Natural killer cell (primary cell): ENCODE measurements at regions not wholly inside any gene's neighbourhood (a gene's known extent, or its start where the extent isn't known, plus 50 kb on each side); places are given as distances from the start of the nearest gene placed in this dataset.

ENCODE experiments used
- ATAC-seq, 3 donors: fragments of 150-1000 bp in 2 of 3; fragments of 200-7000 bp in 1 of 3; cut with Tn5 transposase; 1 replicate in 1 of 3; 2 replicates in 2 of 3; pipeline ENCODE4 v1.10.0; 2021; ENCODE audit warnings: mild to moderate bottlenecking in 2 of 3, moderate library complexity in 2 of 3
- DNase-seq, 2 donors: peaks; one replicate each; pipeline versions ENCODE4 v3.0.0 to v3.0.0-alpha.2; 2013 to 2021; ENCODE audit warnings: mixed read lengths in 1 of 2
- H3K27ac ChIP-seq: one replicate; pipeline ENCODE4 v1.5.1; 2013; ENCODE audit warnings: mild to moderate bottlenecking, low read length
- H3K27me3 ChIP-seq: one replicate; pipeline ENCODE4 v1.6.1; 2013; ENCODE audit warnings: low read length; ENCODE audit not compliant: control insufficient read depth, insufficient read depth
- H3K36me3 ChIP-seq: one replicate; pipeline ENCODE4 v1.6.1; 2013; ENCODE audit warnings: low read length; ENCODE audit not compliant: control insufficient read depth, insufficient read depth
- H3K4me1 ChIP-seq: one replicate; pipeline ENCODE4 v1.6.1; 2013; ENCODE audit warnings: low read length; ENCODE audit not compliant: control insufficient read depth, insufficient read depth
- H3K4me3 ChIP-seq: one replicate; pipeline ENCODE4 v1.5.1; 2013; ENCODE audit warnings: low read length
- H3K9me3 ChIP-seq: one replicate; pipeline ENCODE4 v1.6.1; 2013; ENCODE audit warnings: low read length; ENCODE audit not compliant: control insufficient read depth, insufficient read depth
- H3K27ac Mint-ChIP-seq, 2 donors: one replicate each; pipeline ENCODE4 v1.8.0; 2022; ENCODE audit warnings: mild to moderate bottlenecking in 2 of 2, mixed read lengths in 2 of 2, moderate library complexity in 1 of 2
- H3K27me3 Mint-ChIP-seq, 2 donors: one replicate each; pipeline ENCODE4 v1.8.0; 2022; ENCODE audit warnings: low read depth in 2 of 2, mixed read lengths in 2 of 2
- H3K36me3 Mint-ChIP-seq: one replicate; pipeline ENCODE4 v1.8.0; 2022; ENCODE audit warnings: mixed read lengths
- H3K4me1 Mint-ChIP-seq, 2 donors: one replicate each; pipeline ENCODE4 v1.8.0; 2022; ENCODE audit warnings: mixed read lengths in 2 of 2
- H3K4me3 Mint-ChIP-seq: one replicate; pipeline ENCODE4 v1.8.0; 2022; ENCODE audit warnings: mild to moderate bottlenecking, moderate library complexity, mixed read lengths
- H3K9me3 Mint-ChIP-seq, 2 donors: one replicate each; pipeline ENCODE4 v1.8.0; 2022; ENCODE audit warnings: mixed read lengths in 2 of 2
- WGBS: methylation state at CpG from one replicate; pipeline ENCODE4 v1.1.7; 2013; ENCODE audit warnings: missing lambda C conversion rate; ENCODE audit not compliant: insufficient coverage; 5-methylcytosine and 5-hydroxymethylcytosine counted together
- intact Hi-C: fragments of 100-400 bp; cut with micrococcal nuclease; formaldehyde crosslinking; loops from one replicate; pipeline ENCODE4 v1.14.2; 2022
- TF ChIP-seq, protein P1 (sequence below): fragments of 200-600 bp; IDR thresholded peaks from one replicate; pipeline ENCODE4 v1.8.0; 2022; ENCODE audit warnings: antibody characterized with exemption

DNA sequence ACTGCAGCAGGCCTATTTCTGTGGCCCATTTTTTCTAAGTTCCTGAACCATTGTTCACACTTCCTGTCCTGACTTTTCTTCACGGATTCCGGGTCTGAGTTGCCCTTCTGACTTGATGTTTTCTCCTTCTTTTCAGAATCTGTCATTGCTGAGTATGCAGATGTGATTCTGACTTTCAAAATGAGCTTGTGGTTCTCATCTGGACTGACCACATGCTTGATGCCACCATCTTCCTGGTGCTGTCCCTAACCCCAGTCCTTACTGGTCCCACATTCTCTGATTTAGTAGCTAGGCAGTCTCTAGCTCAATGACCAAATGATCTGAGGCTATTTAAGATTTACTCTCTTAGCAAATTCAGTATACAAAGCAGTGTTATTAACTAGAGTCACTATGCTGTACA is 822.3 kb upstream of the TENM3 start:
- Histone ChIP-seq H3K36me3 (no peaks in the 10 kb centered on the region), H3K4me3 (no peak overlapping the region), H3K9me3 (peaks cover 7% of the 10 kb centered on the region), H3K27ac (no peak overlapping the region), H3K4me1 (no peaks in the 10 kb centered on the region), H3K27me3 (no peaks in the 10 kb centered on the region)
- Mint-ChIP-seq H3K4me3 (no peak overlapping the region), H3K36me3 (no peaks in the 10 kb centered on the region), H3K4me1 (no peaks in the 10 kb centered on the region), H3K9me3 (peaks cover 12 to 21% of the 10 kb centered on the region in 2 donors), H3K27ac (no peak overlapping the region), H3K27me3 (no peaks in the 10 kb centered on the region)
- ATAC-seq (no peak), DNase-seq (no peak)
- intact Hi-C loops, result no loop called here
- TF ChIP-seq, protein P1, sequence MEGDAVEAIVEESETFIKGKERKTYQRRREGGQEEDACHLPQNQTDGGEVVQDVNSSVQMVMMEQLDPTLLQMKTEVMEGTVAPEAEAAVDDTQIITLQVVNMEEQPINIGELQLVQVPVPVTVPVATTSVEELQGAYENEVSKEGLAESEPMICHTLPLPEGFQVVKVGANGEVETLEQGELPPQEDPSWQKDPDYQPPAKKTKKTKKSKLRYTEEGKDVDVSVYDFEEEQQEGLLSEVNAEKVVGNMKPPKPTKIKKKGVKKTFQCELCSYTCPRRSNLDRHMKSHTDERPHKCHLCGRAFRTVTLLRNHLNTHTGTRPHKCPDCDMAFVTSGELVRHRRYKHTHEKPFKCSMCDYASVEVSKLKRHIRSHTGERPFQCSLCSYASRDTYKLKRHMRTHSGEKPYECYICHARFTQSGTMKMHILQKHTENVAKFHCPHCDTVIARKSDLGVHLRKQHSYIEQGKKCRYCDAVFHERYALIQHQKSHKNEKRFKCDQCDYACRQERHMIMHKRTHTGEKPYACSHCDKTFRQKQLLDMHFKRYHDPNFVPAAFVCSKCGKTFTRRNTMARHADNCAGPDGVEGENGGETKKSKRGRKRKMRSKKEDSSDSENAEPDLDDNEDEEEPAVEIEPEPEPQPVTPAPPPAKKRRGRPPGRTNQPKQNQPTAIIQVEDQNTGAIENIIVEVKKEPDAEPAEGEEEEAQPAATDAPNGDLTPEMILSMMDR, result no peak
- WGBS, result 60% methylated on average over 2 of the region's 2 CpGs

DNA sequence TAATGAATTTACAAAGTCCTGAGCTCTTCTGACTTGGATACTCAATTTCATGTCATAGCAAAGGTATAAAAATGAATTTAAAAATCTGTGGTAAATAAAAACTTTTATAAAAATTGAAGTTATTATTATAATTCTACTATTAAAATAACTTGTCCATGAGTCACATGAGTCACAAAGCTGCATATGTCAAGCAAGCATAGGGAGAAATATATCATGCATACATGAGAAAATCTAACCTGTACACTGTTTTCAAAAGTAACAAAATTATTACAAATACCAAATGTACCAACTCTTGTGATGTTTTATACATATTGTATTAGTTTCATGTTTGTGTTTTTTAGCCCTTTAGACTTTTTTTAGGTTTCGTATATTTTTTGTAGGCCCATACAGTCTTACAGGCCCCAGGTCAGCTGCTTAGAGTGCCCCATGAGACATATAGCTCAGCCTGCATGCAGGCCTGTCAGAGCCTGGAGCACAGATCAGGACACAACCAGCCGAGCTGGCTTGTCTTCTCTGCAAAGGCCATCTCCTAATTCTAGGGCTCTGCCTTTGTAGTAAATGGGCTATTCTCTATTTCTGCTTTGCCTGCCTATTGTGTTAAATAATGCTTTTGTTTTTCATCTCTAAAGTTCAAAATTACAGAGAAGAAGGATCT is 818.7 kb upstream of the TENM3 start:
- Histone ChIP-seq H3K9me3 (peaks cover 7% of the 10 kb centered on the region), H3K27ac (no peak overlapping the region), H3K36me3 (no peaks in the 10 kb centered on the region), H3K4me3 (no peak overlapping the region), H3K4me1 (no peaks in the 10 kb centered on the region), H3K27me3 (no peaks in the 10 kb centered on the region)
- TF ChIP-seq, protein P1, result no peak
- Mint-ChIP-seq H3K36me3 (no peaks in the 10 kb centered on the region), H3K27me3 (no peaks in the 10 kb centered on the region), H3K4me3 (no peak overlapping the region), H3K27ac (no peak overlapping the region), H3K4me1 (no peaks in the 10 kb centered on the region), H3K9me3 (peaks cover 14 to 20% of the 10 kb centered on the region in 2 donors)
- ATAC-seq, result no peak
- intact Hi-C loops, result no loop called here
- WGBS, result 81% methylated on average over 2 of the region's 2 CpGs
- no peak for DNase-seq

DNA sequence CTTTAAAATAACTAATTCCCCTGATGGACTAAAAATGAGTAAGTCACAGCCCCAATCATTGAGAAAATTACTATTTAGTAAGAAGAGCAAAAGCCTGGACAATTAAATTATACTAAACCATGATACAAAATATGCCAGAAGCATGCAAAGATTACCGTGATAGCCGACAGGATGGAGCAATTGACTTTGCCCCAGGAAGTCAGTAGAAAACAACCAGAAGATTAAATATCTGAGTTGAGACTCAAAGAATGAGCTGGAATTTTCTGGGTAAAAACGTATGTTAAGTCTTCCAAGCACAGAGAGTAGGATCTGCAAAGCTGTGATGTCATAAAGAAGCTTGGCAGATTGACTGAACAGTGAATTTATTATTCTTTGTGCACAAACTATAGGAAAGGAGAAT is 816.1 kb upstream of the TENM3 start:
- Histone ChIP-seq H3K9me3 (peaks cover 4% of the 10 kb centered on the region), H3K27ac (no peak overlapping the region), H3K4me3 (no peak overlapping the region), H3K27me3 (no peaks in the 10 kb centered on the region), H3K36me3 (no peaks in the 10 kb centered on the region), H3K4me1 (no peaks in the 10 kb centered on the region)
- Mint-ChIP-seq H3K4me1 (no peaks in the 10 kb centered on the region), H3K27me3 (no peaks in the 10 kb centered on the region), H3K27ac (no peak overlapping the region), H3K36me3 (no peaks in the 10 kb centered on the region), H3K4me3 (no peak overlapping the region), H3K9me3 (peaks cover 12 to 22% of the 10 kb centered on the region in 2 donors)
- TF ChIP-seq, protein P1, result no peak
- no peak for ATAC-seq
- intact Hi-C loops, result no loop called here
- no peak for DNase-seq
- 87% methylated on average over 3 of the region's 3 CpGs for WGBS

DNA sequence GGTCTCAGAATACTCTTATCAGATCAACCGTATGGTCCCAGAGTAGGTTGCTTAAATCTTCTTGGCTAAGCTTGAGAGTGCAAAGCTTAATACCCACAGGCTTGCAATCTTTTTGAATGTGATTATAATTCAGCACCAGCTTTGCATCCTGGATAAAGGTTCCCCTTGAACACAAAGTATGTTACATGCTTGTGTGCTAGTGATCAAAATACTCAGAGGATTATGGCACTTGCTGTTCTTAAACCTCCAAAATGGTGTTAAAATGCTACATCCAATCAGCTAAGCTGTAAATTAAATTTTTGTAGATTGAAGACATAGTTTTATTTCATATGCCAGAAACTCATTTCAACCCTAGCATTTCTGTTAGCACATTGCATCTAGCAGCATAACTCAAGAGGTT is 812.2 kb upstream of the TENM3 start:
- Mint-ChIP-seq H3K4me3 (no peak overlapping the region), H3K4me1 (no peaks in the 10 kb centered on the region), H3K9me3 (peaks cover 6 to 11% of the 10 kb centered on the region in 2 donors), H3K27me3 (no peaks in the 10 kb centered on the region), H3K36me3 (no peaks in the 10 kb centered on the region), H3K27ac (no peak overlapping the region)
- TF ChIP-seq, protein P1, result no peak
- no peaks in the 10 kb centered on the region for H3K27me3 ChIP-seq
- no peak overlapping the region for H3K4me3 ChIP-seq
- H3K9me3 ChIP-seq, result no peaks in the 10 kb centered on the region
- no peak overlapping the region for H3K27ac ChIP-seq
- H3K4me1 ChIP-seq, result no peaks in the 10 kb centered on the region
- ATAC-seq, result no peak
- DNase-seq, result no peak
- intact Hi-C loops, result no loop called here
- no peaks in the 10 kb centered on the region for H3K36me3 ChIP-seq
- WGBS, result 67% methylated on average over 1 of the region's 1 CpG
